ENCODE measurements at regions not wholly inside any gene's neighbourhood (a gene's known extent, or its start where the extent isn't known, plus 50 kb on each side); places are given as distances from the start of the nearest gene placed in this dataset.

DNA sequence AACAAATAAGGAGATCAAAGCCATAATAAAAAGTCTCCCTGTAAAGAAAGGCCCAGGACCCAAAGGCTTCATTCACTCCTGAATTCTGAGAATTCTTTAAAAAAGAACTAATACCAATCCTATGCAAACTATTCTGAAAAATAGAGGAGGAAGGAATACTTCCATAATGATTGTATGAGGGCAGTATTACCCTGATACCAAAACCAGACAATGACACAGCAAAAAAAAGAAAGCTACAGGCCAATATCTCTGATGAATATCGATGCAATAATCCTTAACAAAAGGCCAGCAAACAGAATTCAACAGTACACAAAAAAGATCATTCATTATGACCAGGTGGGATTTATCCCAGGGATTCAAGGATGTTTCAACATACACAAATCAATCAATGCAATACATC is 457.8 kb upstream of the FBXO33 start:
- Mint-ChIP-seq H3K4me1 (no peaks in the 10 kb centered on the region), H3K27ac (peak overlapping the region; percentile 11), H3K4me3 (no peak overlapping the region), H3K36me3 (peaks cover 5% of the 10 kb centered on the region), H3K27me3 (no peaks in the 10 kb centered on the region), H3K9me3 (peaks cover 13% of the 10 kb centered on the region)

DNA sequence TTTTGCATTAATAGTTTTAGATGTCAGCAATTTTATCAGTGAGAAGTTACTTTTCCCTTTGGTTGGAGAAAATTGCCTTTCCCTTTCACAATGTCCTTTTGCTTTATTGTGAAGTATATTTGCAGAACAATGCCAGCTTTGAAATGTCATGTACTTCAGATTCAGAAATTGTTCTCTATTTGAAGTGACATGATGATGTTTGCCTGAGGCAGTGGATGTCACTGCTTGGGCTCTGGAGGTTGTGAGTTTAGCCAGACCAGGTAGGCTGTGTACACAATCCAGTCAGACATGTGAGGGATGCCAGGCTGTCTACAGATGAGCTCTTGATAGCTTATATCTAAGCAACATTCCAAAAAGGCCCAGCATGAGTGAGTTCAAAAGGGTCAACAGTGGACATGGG is 451.9 kb upstream of the FBXO33 start:
- Mint-ChIP-seq H3K27me3 (no peaks in the 10 kb centered on the region), H3K36me3 (peaks cover 5% of the 10 kb centered on the region), H3K27ac (no peak overlapping the region), H3K4me1 (no peaks in the 10 kb centered on the region), H3K4me3 (no peak overlapping the region), H3K9me3 (peaks cover 8% of the 10 kb centered on the region)

DNA sequence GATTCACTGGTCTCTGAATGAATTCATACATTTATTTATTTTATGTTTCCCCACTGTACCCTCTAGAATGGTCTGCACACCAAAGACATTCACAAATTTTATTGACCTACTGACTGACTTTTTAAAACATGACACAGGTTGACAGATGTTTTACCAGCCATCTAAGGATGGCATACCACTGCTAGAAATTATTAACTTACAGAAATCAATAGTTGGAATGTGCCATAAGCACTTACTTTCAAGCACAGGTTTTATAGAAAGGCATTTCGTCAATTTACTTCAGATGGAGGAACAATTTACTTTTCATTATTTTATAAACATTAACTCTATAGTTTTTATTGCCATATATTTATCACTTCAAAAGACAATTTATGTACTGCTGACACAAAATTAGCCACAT is 448.7 kb upstream of the FBXO33 start:
- Mint-ChIP-seq H3K36me3 (no peaks in the 10 kb centered on the region), H3K4me1 (no peaks in the 10 kb centered on the region), H3K27me3 (no peaks in the 10 kb centered on the region), H3K27ac (no peak overlapping the region), H3K9me3 (no peaks in the 10 kb centered on the region), H3K4me3 (no peak overlapping the region)

DNA sequence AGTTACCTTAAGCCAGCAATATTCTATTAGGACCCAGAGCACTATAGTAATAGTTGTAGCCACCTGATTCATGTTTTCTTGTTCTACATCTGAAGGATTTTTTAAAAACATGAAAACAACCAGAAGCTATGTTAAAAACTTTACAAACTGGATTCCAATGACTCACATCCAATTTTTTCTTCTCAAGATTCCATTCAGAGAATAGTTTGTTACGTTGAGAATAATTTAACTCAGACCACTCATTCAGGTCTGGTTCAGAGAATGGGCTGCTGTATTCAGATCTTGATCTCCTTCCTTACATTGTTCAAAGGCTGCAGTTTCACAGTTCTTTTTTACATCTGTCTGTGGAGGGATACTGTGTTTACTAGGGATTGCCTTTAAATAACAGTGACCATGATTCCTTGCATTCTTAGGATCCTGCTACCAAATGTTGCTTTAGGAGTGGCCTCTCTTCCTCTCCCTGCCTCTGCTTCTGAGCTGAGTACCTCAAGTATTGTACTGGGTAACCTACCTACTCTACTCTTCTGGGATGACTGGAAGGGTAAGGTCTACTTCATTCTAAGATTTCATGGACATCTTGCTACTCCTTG is 448.0 kb upstream of the FBXO33 start:
- Mint-ChIP-seq H3K27me3 (no peaks in the 10 kb centered on the region), H3K9me3 (no peaks in the 10 kb centered on the region), H3K36me3 (no peaks in the 10 kb centered on the region), H3K4me3 (no peak overlapping the region), H3K4me1 (no peaks in the 10 kb centered on the region), H3K27ac (no peak overlapping the region)

DNA sequence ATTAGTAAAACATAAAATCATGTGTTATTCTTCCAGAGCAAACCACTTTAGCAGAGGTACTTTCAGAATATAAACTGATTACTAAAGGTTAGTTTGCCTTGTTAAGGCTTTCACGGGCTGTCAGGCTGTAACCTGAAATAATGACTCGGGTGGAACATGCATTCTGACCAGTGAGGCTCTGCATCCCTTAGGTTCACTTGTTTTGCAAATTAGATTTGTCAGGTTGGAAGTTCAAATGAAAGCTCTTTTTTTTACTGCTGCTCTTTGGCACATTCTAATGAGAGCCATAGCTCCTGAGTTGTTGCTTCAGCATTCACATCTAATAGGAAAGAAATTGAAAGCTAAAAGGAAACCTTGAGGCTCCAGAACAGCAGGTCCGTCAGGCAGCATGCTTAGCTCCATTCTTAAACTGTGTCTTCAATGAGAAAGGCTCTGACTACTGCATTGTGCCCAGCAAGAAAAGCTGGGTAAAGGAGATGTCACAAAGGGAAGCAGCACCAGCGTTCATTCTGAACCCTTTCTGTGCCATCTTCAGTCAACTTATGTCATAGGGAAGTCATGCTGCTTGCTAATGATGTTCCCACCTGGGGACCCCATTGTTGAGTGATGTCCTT is 445.5 kb upstream of the FBXO33 start:
- Mint-ChIP-seq H3K9me3 (no peaks in the 10 kb centered on the region), H3K36me3 (no peaks in the 10 kb centered on the region), H3K4me1 (no peaks in the 10 kb centered on the region), H3K27ac (no peak overlapping the region), H3K4me3 (no peak overlapping the region), H3K27me3 (no peaks in the 10 kb centered on the region)

DNA sequence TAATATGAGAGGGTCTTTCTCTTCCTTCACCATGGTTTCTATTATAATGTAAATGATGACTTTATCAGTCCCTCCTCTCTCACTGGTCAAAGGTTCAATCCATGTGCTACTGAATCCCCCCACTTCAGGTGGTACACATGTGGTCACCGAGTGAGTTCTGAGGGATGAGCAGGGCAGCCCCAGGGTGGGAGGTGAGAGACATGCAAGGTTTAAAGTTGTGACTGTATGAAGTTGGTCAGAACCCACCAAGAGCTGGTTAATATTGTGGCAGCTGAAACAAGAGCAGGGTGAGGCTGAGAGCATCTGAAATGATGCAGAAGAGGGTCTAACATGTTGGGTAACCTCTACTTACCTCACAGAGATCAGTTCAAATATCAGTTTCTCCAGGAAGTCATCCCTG is 444.7 kb upstream of the FBXO33 start:
- Mint-ChIP-seq H3K9me3 (no peaks in the 10 kb centered on the region), H3K36me3 (no peaks in the 10 kb centered on the region), H3K27ac (no peak overlapping the region), H3K4me3 (no peak overlapping the region), H3K27me3 (no peaks in the 10 kb centered on the region), H3K4me1 (no peaks in the 10 kb centered on the region)

DNA sequence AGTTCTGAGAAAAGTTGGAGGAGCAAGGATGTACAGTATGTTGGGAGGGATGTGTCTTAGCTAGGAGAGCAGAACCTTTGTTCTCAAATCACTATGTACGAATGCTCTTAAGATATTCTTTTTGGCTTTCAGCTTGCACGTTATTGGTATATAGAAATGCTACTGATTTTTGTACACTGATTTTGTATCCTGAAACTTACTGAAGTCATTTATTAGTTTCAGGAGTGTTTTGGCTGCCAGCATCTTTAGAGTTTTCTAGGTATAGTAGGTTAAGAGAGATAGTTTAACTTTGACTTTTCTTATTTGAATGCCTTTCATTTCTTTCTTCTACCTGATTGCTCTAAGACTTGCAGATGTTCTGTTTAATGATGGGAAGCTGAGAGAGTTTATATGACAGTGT is 442.8 kb upstream of the FBXO33 start:
- H3K36me3 Mint-ChIP-seq: peaks cover 2% of the 10 kb centered on the region
- no peaks in the 10 kb centered on the region for H3K4me1 Mint-ChIP-seq

DNA sequence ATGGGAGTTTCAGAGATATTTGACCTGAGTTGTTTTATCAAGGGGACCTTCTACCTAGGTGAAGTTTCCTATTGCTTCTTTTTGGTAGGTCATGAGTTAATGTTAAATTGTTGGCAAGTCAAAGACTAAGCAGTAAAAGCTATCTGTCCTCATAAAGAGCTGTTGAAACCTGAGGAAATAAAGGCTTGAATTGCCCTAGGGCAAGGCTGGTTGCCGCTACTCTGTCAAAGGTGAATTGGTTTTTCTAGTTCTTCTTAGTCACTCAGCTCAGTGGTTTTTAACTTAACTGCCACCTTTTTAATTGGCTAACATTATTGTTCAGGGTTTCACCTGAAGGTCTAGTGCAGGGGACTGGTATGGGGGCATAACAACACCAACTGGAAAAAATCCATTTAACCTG is 441.6 kb upstream of the FBXO33 start:
- Mint-ChIP-seq H3K27me3 (no peaks in the 10 kb centered on the region), H3K4me3 (no peak overlapping the region), H3K27ac (no peak overlapping the region), H3K4me1 (no peaks in the 10 kb centered on the region), H3K36me3 (peaks cover 2% of the 10 kb centered on the region), H3K9me3 (no peaks in the 10 kb centered on the region)

More for the DNA sequence above, 442.8 kb upstream of the FBXO33 start:
- Mint-ChIP-seq H3K4me3 (no peak overlapping the region), H3K9me3 (no peaks in the 10 kb centered on the region), H3K27ac (peak overlapping the region; percentile 2), H3K27me3 (no peaks in the 10 kb centered on the region)

DNA sequence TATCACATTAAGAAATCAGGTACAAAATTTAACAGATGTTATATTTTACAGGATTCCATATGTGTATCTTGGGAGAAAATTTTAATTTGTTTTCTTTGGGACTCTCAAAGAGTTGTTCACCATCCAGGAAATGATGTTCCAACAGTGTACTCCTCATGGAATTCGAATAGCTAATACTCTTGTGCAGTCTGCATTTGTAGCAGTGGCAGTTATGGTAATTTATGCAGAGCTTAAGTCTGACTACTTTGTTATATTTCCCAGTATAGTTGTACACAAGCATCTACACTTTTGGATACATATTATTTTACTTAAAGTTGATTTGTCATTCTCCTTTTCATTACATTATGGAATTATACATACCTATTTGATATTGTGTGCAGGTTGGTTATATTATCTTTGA is 436.7 kb upstream of the FBXO33 start:
- Mint-ChIP-seq H3K4me3 (no peak overlapping the region), H3K4me1 (no peaks in the 10 kb centered on the region), H3K9me3 (no peaks in the 10 kb centered on the region), H3K27me3 (no peaks in the 10 kb centered on the region), H3K36me3 (peaks cover 2% of the 10 kb centered on the region), H3K27ac (no peak overlapping the region)

DNA sequence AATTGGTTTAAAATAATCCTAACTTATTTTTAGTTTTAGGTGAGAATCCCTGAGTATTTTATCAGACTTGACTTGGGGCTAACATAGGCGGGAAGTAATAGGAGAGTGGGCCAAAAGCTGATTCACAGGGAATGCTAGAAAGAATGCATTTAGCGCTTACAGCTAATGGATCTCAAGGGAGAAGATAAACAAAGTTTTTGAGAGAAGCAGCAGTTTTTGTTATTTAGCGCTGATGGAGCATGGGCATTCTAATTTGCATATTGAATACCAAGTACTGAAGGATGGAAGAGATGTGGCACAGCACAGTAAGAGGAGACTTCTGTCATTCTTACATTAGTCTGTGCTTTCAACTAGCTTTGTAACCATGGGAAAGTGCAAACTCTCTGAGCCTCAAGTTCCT is 436.0 kb upstream of the FBXO33 start:
- no peaks in the 10 kb centered on the region for H3K9me3 Mint-ChIP-seq
- H3K27ac Mint-ChIP-seq: no peak overlapping the region
- H3K36me3 Mint-ChIP-seq: peaks cover 2% of the 10 kb centered on the region
- H3K4me1 Mint-ChIP-seq: no peaks in the 10 kb centered on the region
- H3K4me3 Mint-ChIP-seq: no peak overlapping the region
- H3K27me3 Mint-ChIP-seq: no peaks in the 10 kb centered on the region

DNA sequence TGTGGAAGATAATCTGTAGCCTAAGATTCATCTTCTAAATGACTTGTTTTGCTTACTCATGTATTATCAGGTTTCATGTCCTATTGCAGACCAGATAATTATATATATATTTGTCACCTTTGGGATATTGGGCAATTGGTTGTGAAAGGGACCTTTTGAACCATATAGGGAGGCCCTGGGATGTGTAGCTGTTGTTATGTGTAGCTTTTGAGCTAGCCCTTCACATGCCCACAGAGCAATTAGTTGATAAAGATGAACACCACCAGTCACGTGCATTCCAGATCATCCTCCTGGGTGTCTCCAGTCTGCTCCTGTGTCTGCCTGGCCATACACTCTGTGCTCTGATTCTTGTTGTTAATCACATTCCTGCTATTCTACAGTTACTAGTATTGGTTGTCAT is 431.2 kb upstream of the FBXO33 start:
- H3K4me3 Mint-ChIP-seq: no peak overlapping the region
- H3K36me3 Mint-ChIP-seq: no peaks in the 10 kb centered on the region
- H3K27me3 Mint-ChIP-seq: no peaks in the 10 kb centered on the region
- H3K27ac Mint-ChIP-seq: no peak overlapping the region
- no peaks in the 10 kb centered on the region for H3K9me3 Mint-ChIP-seq
- H3K4me1 Mint-ChIP-seq: no peaks in the 10 kb centered on the region

DNA sequence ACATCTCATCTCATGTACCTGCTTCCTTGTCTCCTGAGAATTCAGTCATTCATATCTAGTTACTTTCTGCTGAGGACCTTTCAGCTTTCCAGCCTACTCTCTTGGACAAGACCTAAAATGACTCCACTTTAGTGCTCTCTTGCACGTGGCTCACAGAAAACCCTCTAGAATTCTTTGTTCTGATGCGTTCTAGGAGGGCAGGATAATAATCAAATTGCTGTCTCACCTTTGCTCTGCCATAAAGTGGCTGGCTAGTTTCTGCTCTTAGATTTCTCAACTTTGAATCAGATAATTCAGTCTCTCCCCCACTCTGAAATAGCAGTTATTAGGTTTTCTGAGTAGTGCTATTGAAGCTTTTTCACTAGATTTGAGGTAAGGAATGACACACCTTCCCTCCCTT is 429.5 kb upstream of the FBXO33 start:
- Mint-ChIP-seq H3K4me1 (peaks cover 4% of the 10 kb centered on the region), H3K9me3 (no peaks in the 10 kb centered on the region), H3K27me3 (no peaks in the 10 kb centered on the region), H3K4me3 (no peak overlapping the region), H3K27ac (no peak overlapping the region), H3K36me3 (no peaks in the 10 kb centered on the region)

DNA sequence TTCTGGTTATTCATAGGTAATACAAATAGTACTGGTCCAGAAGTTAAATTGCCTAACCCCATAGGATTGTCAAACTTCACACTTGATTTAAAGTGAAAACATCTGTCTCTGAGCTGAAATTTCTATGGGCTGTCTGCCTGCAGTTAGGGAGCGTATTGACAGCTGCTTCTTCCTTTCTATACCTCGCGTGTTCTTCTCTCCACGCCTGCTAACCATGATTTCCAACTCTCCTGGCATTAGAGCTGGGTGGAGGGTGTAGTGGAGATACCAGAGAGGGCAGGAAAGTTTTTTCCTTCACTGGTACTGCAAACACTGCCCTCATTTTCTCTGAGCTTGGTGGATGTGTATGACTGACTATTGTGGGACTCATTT is 429.0 kb upstream of the FBXO33 start:
- Mint-ChIP-seq H3K27me3 (no peaks in the 10 kb centered on the region), H3K4me3 (no peak overlapping the region), H3K36me3 (no peaks in the 10 kb centered on the region), H3K9me3 (no peaks in the 10 kb centered on the region), H3K4me1 (peaks cover 4% of the 10 kb centered on the region), H3K27ac (no peak overlapping the region)

DNA sequence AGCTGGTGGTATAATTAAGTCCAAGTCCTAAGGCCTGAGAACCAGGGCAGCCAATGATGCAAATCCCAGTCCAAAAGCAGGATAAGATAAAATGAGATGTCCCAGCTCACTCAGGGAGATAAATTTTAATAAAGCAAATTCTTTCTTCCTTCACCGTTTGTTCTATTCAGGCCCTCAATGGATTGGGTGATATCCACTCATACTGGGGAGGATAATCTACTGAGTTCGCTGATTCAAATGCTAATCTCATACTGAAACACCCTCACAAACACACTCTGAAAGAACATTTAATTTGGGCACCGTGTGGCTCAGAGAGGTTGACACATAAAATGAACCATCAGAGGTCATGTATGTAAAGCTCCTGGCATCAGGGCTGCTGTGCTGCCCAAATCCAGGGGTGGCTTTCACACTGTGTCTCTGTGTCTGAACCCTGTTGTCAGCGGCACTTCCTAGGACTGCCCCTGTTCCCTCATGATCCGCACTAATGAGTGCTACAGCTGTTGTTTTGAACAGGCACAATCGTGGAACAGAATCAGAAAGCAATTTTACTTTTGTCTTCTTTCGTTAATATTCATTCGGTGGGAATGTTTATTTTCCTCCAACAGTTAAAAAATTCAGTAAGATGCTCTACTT is 428.5 kb upstream of the FBXO33 start:
- Mint-ChIP-seq H3K4me1 (peaks cover 4% of the 10 kb centered on the region), H3K36me3 (no peaks in the 10 kb centered on the region), H3K27ac (no peak overlapping the region), H3K4me3 (no peak overlapping the region), H3K9me3 (no peaks in the 10 kb centered on the region), H3K27me3 (no peaks in the 10 kb centered on the region)

DNA sequence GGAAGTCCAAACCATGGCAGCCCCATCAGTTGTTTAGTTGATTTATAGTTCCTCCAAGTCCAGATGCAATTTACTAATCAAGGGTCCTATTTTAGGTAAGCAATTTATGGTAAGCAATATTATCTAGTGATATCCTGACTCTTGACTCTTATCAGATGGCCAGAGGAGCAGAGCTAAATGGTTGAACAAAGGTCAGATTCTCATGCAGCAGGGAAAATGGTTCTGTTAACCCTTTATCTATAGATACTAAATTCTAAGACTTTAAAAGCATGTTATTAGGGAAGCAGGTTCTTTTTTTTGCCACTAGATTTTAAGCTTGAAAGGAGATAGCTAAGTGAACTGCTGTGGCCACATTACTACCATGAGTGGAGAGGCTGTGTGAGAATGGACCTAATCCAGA is 427.1 kb upstream of the FBXO33 start:
- Mint-ChIP-seq H3K36me3 (no peaks in the 10 kb centered on the region), H3K4me1 (peaks cover 4% of the 10 kb centered on the region), H3K9me3 (no peaks in the 10 kb centered on the region), H3K27me3 (no peaks in the 10 kb centered on the region), H3K4me3 (no peak overlapping the region), H3K27ac (no peak overlapping the region)

DNA sequence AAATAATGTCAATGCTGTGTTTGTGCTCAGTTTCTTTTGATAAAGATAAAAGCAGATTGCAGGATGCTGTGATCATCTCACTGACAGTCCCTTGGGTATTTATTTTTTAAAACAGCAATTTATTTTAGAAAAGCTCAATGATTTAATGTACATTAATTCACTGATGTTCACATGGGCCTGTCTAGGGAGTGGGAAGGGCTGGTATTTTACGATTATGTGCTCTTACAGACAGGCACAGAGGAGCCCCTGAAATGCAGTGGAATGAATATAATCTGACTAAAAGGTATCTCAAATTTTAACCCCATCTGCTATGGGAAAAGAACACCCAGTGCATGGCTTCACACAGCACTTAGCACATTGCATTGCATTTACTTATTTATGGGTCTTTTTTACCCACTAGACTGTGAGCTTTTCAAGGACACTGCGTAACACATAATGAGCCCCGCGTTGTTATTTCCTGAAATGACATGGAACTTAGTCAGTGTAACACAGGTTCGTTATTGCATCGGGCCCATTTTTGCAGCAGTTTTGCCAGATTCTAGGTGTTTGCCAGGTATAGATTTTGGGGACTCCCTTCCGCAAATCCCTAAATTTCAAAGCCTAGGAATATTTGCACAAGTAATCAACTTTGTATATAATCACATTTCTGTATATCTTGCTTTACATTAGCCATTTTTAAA is 425.3 kb upstream of the FBXO33 start:
- Mint-ChIP-seq H3K27ac (no peak overlapping the region), H3K36me3 (no peaks in the 10 kb centered on the region), H3K9me3 (no peaks in the 10 kb centered on the region), H3K27me3 (no peaks in the 10 kb centered on the region), H3K4me3 (no peak overlapping the region), H3K4me1 (peaks cover 4% of the 10 kb centered on the region)
